HEK293 (cell line): ENCODE measurements at regions not wholly inside any gene's neighbourhood (a gene's known extent, or its start where the extent isn't known, plus 50 kb on each side); places are given as distances from the start of the nearest gene placed in this dataset.

Source experiments
- ATF2 ChIP-seq: fragments of 450-650 bp; formaldehyde crosslinking; IDR thresholded peaks from 2 replicates; pipeline ENCODE4 v1.5.1; 2016; ENCODE audit warnings: missing biosample characterization, missing genetic modification characterization, low read depth
- BCL11A ChIP-seq: fragments of 450-650 bp; formaldehyde crosslinking; IDR thresholded peaks from 2 replicates; pipeline ENCODE4 v1.5.1; 2016; ENCODE audit warnings: low read depth, missing biosample characterization, missing genetic modification characterization
- BCL11B ChIP-seq: fragments of 450-650 bp; formaldehyde crosslinking; IDR thresholded peaks from 2 replicates; pipeline ENCODE4 v1.5.1; 2016; ENCODE audit warnings: low read depth, missing biosample characterization, missing genetic modification characterization
- CTCF ChIP-seq: fragments of 450-650 bp; formaldehyde crosslinking; IDR thresholded peaks from 2 replicates; pipeline ENCODE4 v1.5.1; 2016; ENCODE audit warnings: missing biosample characterization, missing genetic modification characterization
- HOXA7 ChIP-seq: sonication (generic); formaldehyde crosslinking; IDR thresholded peaks from 2 replicates; pipeline ENCODE4 v1.8.1; 2022; ENCODE audit warnings: missing genetic modification reagents, borderline replicate concordance
- KLF9 ChIP-seq: fragments of 450-650 bp; formaldehyde crosslinking; IDR thresholded peaks from 2 replicates; pipeline ENCODE4 v1.5.1; 2016; ENCODE audit warnings: missing biosample characterization, missing genetic modification characterization, low read depth
- MYNN ChIP-seq: fragments of 450-650 bp; formaldehyde crosslinking; IDR thresholded peaks from 2 replicates; pipeline ENCODE4 v1.5.1; 2016; ENCODE audit warnings: missing biosample characterization, missing genetic modification characterization, borderline replicate concordance
- REPIN1 ChIP-seq: fragments of 450-650 bp; formaldehyde crosslinking; IDR thresholded peaks from 2 replicates; pipeline ENCODE4 v1.5.1; 2017; ENCODE audit warnings: missing biosample characterization, missing genetic modification characterization, low read depth
- TCF7L2 ChIP-seq: IDR thresholded peaks from 2 replicates; pipeline ENCODE4 v1.6.1; 2011; ENCODE audit warnings: low read depth, mild to moderate bottlenecking, inconsistent platforms, low read length, moderate library complexity, borderline replicate concordance
- ZNF138 ChIP-seq: fragments of 450-650 bp; formaldehyde crosslinking; IDR thresholded peaks from 2 replicates; pipeline ENCODE4 v1.5.1; 2016; ENCODE audit warnings: missing biosample characterization, missing genetic modification characterization, borderline replicate concordance
- ZNF18 ChIP-seq: fragments of 450-650 bp; formaldehyde crosslinking; IDR thresholded peaks from 2 replicates; pipeline ENCODE4 v1.5.1; 2016; ENCODE audit warnings: missing biosample characterization, missing genetic modification characterization

DNA sequence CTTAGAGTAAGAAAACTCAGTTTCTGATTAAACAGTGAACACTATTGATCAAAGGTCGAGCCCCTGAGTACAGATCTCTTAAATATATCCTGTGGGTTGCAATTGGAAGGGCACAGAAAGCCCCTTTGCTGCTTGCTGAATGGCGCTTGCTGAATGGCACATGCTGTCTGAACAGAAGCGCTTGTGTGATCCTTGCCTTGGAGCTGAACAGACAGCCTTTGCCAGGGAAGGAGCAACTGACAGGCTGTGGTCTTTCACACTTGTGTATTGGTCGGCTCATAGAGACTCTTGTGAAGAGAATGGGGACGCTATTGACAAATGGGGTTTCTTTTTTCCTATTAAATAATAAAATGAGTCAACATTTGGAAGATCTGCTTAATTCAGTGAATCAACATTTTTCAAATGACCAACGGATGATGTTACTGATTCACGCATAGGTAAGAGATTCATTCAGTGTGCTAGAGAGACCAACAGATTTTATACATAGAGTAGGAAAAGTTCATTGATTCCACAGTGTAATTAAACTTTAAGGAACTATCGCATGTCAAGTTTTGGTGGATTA lies 99.4 kb upstream of the TNS3 start:
- TF ChIP-seq CTCF, result no peak
- TF ChIP-seq ZNF18 (tag by site-specific recombination), result no peak
- TF ChIP-seq REPIN1 (tag by site-specific recombination), result no peak
- no peak for TF ChIP-seq HOXA7
- TF ChIP-seq MYNN, result no peak
- TF ChIP-seq TCF7L2, result no peak
- no peak for TF ChIP-seq ATF2
- no peak for TF ChIP-seq BCL11B (tag by site-specific recombination)
- TF ChIP-seq ZNF138 (tag by site-specific recombination), result no peak
- no peak for TF ChIP-seq KLF9 (tag by site-specific recombination)
- no peak for TF ChIP-seq BCL11A (tag by site-specific recombination)
